Endodermal cell (in vitro differentiated cells): ENCODE measurements at regions not wholly inside any gene's neighbourhood (a gene's known extent, or its start where the extent isn't known, plus 50 kb on each side); places are given as distances from the start of the nearest gene placed in this dataset.

ENCODE experiments used
- DNase-seq: peaks from one replicate; pipeline ENCODE4 v3.0.0-alpha.2; 2017
- H3K27ac ChIP-seq: 2 replicates; pipeline ENCODE4 v1.5.1; 2013; ENCODE audit warnings: mild to moderate bottlenecking, low read depth, low read length, moderate library complexity
- H3K27me3 ChIP-seq: 2 replicates; pipeline ENCODE4 v1.6.1; 2013; ENCODE audit warnings: mild to moderate bottlenecking, low read length, moderate library complexity; ENCODE audit not compliant: insufficient read depth, control insufficient read depth, poor library complexity, severe bottlenecking
- H3K36me3 ChIP-seq: 2 replicates; pipeline ENCODE4 v1.7.0; 2013; ENCODE audit warnings: mild to moderate bottlenecking, low read length, moderate library complexity; ENCODE audit not compliant: control insufficient read depth, insufficient read depth
- H3K4me1 ChIP-seq: one replicate; pipeline ENCODE4 v1.7.0; 2013; ENCODE audit warnings: low read length; ENCODE audit not compliant: control insufficient read depth, insufficient read depth
- H3K4me3 ChIP-seq: 2 replicates; pipeline ENCODE4 v1.5.1; 2013; ENCODE audit warnings: mild to moderate bottlenecking, low read length, moderate library complexity
- H3K9ac ChIP-seq: 2 replicates; pipeline ENCODE4 v1.6.1; 2013; ENCODE audit warnings: mild to moderate bottlenecking, low read length, moderate library complexity; ENCODE audit not compliant: poor library complexity, severe bottlenecking; ENCODE audit errors: extremely low read depth
- H3K9me3 ChIP-seq: 2 replicates; pipeline ENCODE4 v1.6.1; 2013; ENCODE audit warnings: mild to moderate bottlenecking, low read length, moderate library complexity; ENCODE audit not compliant: control insufficient read depth
- H3K27ac Mint-ChIP-seq: 2 replicates; pipeline ENCODE4 v1.8.0; 2020; ENCODE audit warnings: mixed read lengths
- H3K27me3 Mint-ChIP-seq: 2 replicates; pipeline ENCODE4 v1.8.0; 2021; ENCODE audit warnings: mild to moderate bottlenecking, mixed read lengths; ENCODE audit not compliant: insufficient read depth
- H3K36me3 Mint-ChIP-seq: 2 replicates; pipeline ENCODE4 v1.8.0; 2020; ENCODE audit warnings: low read depth, mixed read lengths
- H3K4me1 Mint-ChIP-seq: 2 replicates; pipeline ENCODE4 v1.8.0; 2020; ENCODE audit warnings: mixed read lengths
- H3K4me3 Mint-ChIP-seq: 2 replicates; pipeline ENCODE4 v1.8.0; 2020; ENCODE audit warnings: mild to moderate bottlenecking, moderate library complexity, mixed read lengths
- H3K9me3 Mint-ChIP-seq: 2 replicates; pipeline ENCODE4 v1.8.0; 2020; ENCODE audit warnings: mild to moderate bottlenecking, mixed read lengths
- CTCF ChIP-seq: fragments of 200-600 bp; sonication (generic); conservative IDR thresholded peaks from 2 replicates; pipeline ENCODE4 v1.5.0; 2021; ENCODE audit warnings: antibody characterized with exemption, mild to moderate bottlenecking
- WGBS, 2 experiments: methylation state at CpG; one replicate each; pipeline versions ENCODE4 v1.1.5 to v1.1.7; 2013; ENCODE audit warnings: missing lambda C conversion rate in 2 of 2, mixed read lengths in 1 of 2; ENCODE audit not compliant: insufficient coverage in 1 of 2, insufficient read length in 1 of 2; 5-methylcytosine and 5-hydroxymethylcytosine counted together

- Mint-ChIP-seq H3K4me3 (no peak overlapping the region), H3K27me3 (peaks cover 13% of the 10 kb centered on the region), H3K36me3 (peaks cover 2% of the 10 kb centered on the region), H3K9me3 (peaks cover 10% of the 10 kb centered on the region), H3K27ac (no peak overlapping the region), H3K4me1 (no peaks in the 10 kb centered on the region)
- no peak for DNase-seq
- TF ChIP-seq CTCF, result no peak
- H3K27me3 ChIP-seq, result no peaks in the 10 kb centered on the region
- no peaks in the 10 kb centered on the region for H3K9me3 ChIP-seq
- WGBS, 2 experiments, result 94 to 95% methylated on average over 2 to 6 of the region's 6 CpGs
- H3K36me3 ChIP-seq, result no peaks in the 10 kb centered on the region
- no peak overlapping the region for H3K4me3 ChIP-seq
- H3K4me1 ChIP-seq, result no peaks in the 10 kb centered on the region
- no peak overlapping the region for H3K27ac ChIP-seq
- H3K9ac ChIP-seq, result no peak overlapping the region
These were observed 117.1 kb upstream of the POT1 start for GRCh38 chr7:125046767-125047166.

- H3K27ac Mint-ChIP-seq, result no peak overlapping the region
These were observed 103.9 kb upstream of the POT1 start for GRCh38 chr7:125033506-125033905.

GRCh38 chr7:125032943-125033342 is 103.3 kb upstream of the POT1 start:
- peaks cover 3% of the 10 kb centered on the region for H3K27me3 Mint-ChIP-seq
- H3K36me3 Mint-ChIP-seq, result no peaks in the 10 kb centered on the region
- Histone ChIP-seq H3K4me1 (no peaks in the 10 kb centered on the region), H3K27ac (no peak overlapping the region), H3K27me3 (no peaks in the 10 kb centered on the region), H3K36me3 (no peaks in the 10 kb centered on the region), H3K9me3 (no peaks in the 10 kb centered on the region), H3K9ac (no peak overlapping the region), H3K4me3 (no peak overlapping the region)
- WGBS, 2 experiments, result 94% methylated on average over 3 of the region's 4 CpGs; no CpG with 5 or more reads in 1 of the 2 experiments
- H3K4me3 Mint-ChIP-seq, result no peak overlapping the region
- H3K4me1 Mint-ChIP-seq, result no peaks in the 10 kb centered on the region
- DNase-seq, result no peak
- no peak for TF ChIP-seq CTCF
- H3K9me3 Mint-ChIP-seq, result no peaks in the 10 kb centered on the region
- no peak overlapping the region for H3K27ac Mint-ChIP-seq

More at GRCh38 chr7:125033506-125033905, 103.9 kb upstream of the POT1 start:
- H3K9me3 ChIP-seq, result no peaks in the 10 kb centered on the region
- H3K36me3 Mint-ChIP-seq, result no peaks in the 10 kb centered on the region
- H3K4me1 Mint-ChIP-seq, result no peaks in the 10 kb centered on the region
- peak; percentile 32 for TF ChIP-seq CTCF
- DNase-seq, result peak; percentile 59
- H3K4me3 Mint-ChIP-seq, result no peak overlapping the region
- H3K4me1 ChIP-seq, result no peaks in the 10 kb centered on the region
- no peaks in the 10 kb centered on the region for H3K27me3 ChIP-seq
- no peak overlapping the region for H3K4me3 ChIP-seq
- H3K9me3 Mint-ChIP-seq, result no peaks in the 10 kb centered on the region
- H3K9ac ChIP-seq, result no peak overlapping the region
- no peaks in the 10 kb centered on the region for H3K36me3 ChIP-seq
- WGBS, 2 experiments, result 90 to 95% methylated on average over 4 to 9 of the region's 9 CpGs
- peaks cover 3% of the 10 kb centered on the region for H3K27me3 Mint-ChIP-seq
- no peak overlapping the region for H3K27ac ChIP-seq
